ENCODE measurements at regions not wholly inside any gene's neighbourhood (a gene's known extent, or its start where the extent isn't known, plus 50 kb on each side); places are given as distances from the start of the nearest gene placed in this dataset.

DNA sequence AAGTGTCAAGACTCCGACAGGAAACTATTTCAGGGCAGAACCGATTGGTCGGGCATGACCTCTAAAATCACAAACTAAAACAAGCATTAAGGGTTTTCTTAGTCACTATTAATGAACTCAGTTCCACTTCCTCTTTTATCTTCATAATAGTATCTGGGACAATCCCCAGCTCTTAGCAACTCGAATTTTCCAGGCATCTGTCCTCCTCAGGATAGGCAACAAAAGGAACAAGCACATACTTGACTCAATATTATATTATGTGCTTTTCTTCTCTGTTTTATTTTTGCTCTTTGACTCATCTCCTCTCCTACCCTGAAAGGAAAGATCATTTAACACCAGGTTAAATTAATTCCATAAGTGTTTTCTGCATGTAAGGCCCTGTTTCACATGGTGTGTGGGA is 638.3 kb upstream of the TBX3 start:
- BruUV-seq (replicated peaks): no TSS peak
- CTCF ChIA-PET: no interaction called here
- Mint-ChIP-seq H3K4me3 (ENCODE audit: low read depth, unreplicated experiment) (no peak overlapping the region), H3K27me3 (ENCODE audit: unreplicated experiment) (no peaks in the 10 kb centered on the region), H3K4me1 (ENCODE audit: low read depth, unreplicated experiment) (no peaks in the 10 kb centered on the region), H3K27ac (ENCODE audit: unreplicated experiment) (no peak overlapping the region), H3K9me3 (ENCODE audit: low read depth, unreplicated experiment) (peaks cover 30% of the 10 kb centered on the region), H3K36me3 (ENCODE audit: insufficient read depth, unreplicated experiment) (peaks cover 5% of the 10 kb centered on the region)
- intact Hi-C loops (cut with micrococcal nuclease; ENCODE audit: unreplicated experiment): no loop called here
- no peak for TF ChIP-seq CTCF (IDR thresholded peaks at IDR 0.05; ENCODE audit: unreplicated experiment)
- no peak for DNase-seq

DNA sequence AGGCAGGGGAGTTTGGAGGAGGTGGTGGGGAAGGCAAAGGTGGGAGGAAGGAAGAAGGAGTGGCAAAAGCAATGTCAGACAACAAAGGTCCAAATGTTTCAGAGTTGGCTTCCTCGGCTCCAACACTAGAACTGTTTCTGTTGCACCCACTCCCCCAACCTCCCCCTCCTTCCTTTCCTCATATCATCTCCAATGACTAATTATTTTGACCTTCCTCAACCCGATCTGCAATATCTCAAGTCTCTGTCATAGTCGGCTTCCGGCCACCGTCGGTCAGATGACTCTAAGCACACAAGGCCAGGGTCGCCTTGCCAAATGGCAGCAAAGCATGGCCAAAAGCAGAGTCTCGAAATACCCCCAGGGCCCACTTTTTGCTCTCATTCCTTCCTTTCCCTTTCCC is 637.0 kb upstream of the TBX3 start:
- peaks cover 5% of the 10 kb centered on the region for H3K36me3 Mint-ChIP-seq (ENCODE audit: insufficient read depth, unreplicated experiment)
- no peak overlapping the region for H3K27ac Mint-ChIP-seq (ENCODE audit: unreplicated experiment)
- BruUV-seq (replicated peaks): no TSS peak
- no peak for TF ChIP-seq CTCF (IDR thresholded peaks at IDR 0.05; ENCODE audit: unreplicated experiment)
- CTCF ChIA-PET: no interaction called here
- intact Hi-C loops (cut with micrococcal nuclease; ENCODE audit: unreplicated experiment): no loop called here
- DNase-seq: no peak
- H3K4me3 Mint-ChIP-seq (ENCODE audit: low read depth, unreplicated experiment): no peak overlapping the region
- no peaks in the 10 kb centered on the region for H3K27me3 Mint-ChIP-seq (ENCODE audit: unreplicated experiment)
- peaks cover 37% of the 10 kb centered on the region for H3K9me3 Mint-ChIP-seq (ENCODE audit: low read depth, unreplicated experiment)
- no peaks in the 10 kb centered on the region for H3K4me1 Mint-ChIP-seq (ENCODE audit: low read depth, unreplicated experiment)

DNA sequence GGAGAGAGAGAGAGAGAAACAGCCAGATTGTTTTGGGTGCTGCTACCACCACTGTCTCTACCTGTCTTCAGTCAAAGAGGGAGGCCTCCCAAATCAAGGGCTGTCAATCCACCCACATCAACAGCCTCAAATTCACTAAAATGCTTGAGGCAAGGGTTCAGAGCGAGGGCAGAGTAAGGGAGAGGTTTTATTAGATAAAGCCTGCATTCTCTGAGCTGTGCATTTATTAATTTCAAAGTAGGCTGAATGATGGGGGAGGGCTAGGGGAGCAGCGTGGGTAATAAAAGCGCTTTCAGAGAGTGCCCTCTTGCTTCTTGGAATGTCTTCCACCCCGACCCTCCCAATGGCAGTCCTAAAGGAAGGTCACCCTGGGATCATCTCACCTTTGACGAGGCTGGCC is 636.5 kb upstream of the TBX3 start:
- no peak for TF ChIP-seq CTCF (IDR thresholded peaks at IDR 0.05; ENCODE audit: unreplicated experiment)
- intact Hi-C loops (cut with micrococcal nuclease; ENCODE audit: unreplicated experiment): no loop called here
- no peak overlapping the region for H3K27ac Mint-ChIP-seq (ENCODE audit: unreplicated experiment)
- CTCF ChIA-PET: no interaction called here
- H3K27me3 Mint-ChIP-seq (ENCODE audit: unreplicated experiment): no peaks in the 10 kb centered on the region
- no peak overlapping the region for H3K4me3 Mint-ChIP-seq (ENCODE audit: low read depth, unreplicated experiment)
- no peak for DNase-seq
- H3K4me1 Mint-ChIP-seq (ENCODE audit: low read depth, unreplicated experiment): no peaks in the 10 kb centered on the region
- H3K9me3 Mint-ChIP-seq (ENCODE audit: low read depth, unreplicated experiment): peaks cover 37% of the 10 kb centered on the region
- no TSS peak for BruUV-seq (replicated peaks)
- H3K36me3 Mint-ChIP-seq (ENCODE audit: insufficient read depth, unreplicated experiment): peaks cover 5% of the 10 kb centered on the region

DNA sequence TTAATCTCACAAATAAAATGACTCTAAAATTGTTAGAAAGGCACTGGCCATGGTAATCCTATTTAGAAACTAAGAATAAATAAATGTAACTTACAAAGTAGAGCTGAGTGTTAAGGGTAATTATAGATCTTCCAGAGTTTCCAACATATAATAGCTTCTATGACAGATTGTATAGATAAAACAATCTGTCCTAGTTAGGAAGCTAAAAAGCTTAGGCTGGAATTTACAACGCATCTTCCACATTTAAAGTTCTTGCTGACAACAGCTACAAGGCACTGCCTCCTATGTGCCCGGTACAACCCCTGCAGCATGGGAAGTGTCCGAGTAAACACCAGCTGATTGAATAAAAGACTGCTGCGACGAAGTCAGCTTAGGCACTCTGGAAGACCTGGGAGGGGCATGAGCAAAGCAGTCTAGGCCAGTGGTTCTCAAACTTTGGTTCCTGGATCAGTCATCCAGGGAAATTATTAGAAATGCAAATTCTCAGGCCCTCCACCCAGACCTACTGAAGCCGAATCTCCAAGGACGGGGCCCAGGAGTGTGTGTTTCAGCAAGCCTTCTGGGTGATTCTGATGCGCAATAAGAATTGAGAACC is 635.6 kb upstream of the TBX3 start:
- BruUV-seq (replicated peaks): no TSS peak

More for the DNA sequence above, 635.6 kb upstream of the TBX3 start:
- peaks cover 28% of the 10 kb centered on the region for H3K9me3 Mint-ChIP-seq (ENCODE audit: low read depth, unreplicated experiment)
- no peaks in the 10 kb centered on the region for H3K27me3 Mint-ChIP-seq (ENCODE audit: unreplicated experiment)
- intact Hi-C loops (cut with micrococcal nuclease; ENCODE audit: unreplicated experiment): no loop called here
- no peaks in the 10 kb centered on the region for H3K4me1 Mint-ChIP-seq (ENCODE audit: low read depth, unreplicated experiment)
- TF ChIP-seq CTCF (IDR thresholded peaks at IDR 0.05; ENCODE audit: unreplicated experiment): no peak
- DNase-seq: no peak
- no peak overlapping the region for H3K27ac Mint-ChIP-seq (ENCODE audit: unreplicated experiment)
- CTCF ChIA-PET: no interaction called here
- no peak overlapping the region for H3K4me3 Mint-ChIP-seq (ENCODE audit: low read depth, unreplicated experiment)
- H3K36me3 Mint-ChIP-seq (ENCODE audit: insufficient read depth, unreplicated experiment): peaks cover 5% of the 10 kb centered on the region

Data from Calu3 (cell line).